Activated effector memory CD4-positive, alpha-beta T cell treated with Interleukin-2 at 50 U/mL for 16 hours (primary cell): ENCODE measurements at regions not wholly inside any gene's neighbourhood (a gene's known extent, or its start where the extent isn't known, plus 50 kb on each side); places are given as distances from the start of the nearest gene placed in this dataset.

ENCODE experiments used
- DNase-seq: peaks from one replicate; pipeline ENCODE4 v3.0.0-alpha.2; 2020

DNA sequence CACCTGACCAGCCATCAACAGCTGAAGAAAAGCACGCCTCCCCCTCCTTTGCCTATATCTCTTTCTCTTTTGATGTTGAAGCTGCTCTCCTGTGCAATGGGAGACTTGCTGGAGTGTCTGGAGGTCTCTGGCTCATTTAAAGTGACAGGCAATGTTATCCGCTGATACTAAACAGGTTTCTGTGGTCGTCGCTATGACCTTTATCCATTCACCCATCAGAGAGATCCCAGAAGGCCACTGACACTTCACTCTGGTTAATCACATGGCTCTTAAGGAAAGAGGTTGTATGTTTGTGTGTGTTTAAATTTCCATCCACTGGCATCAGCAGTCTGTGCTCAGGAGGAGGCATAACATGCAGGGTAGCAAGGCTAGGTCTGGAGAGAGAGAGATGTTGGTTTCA, 277.3 kb downstream of the MTX2 start:
- DNase-seq = no peak

DNA sequence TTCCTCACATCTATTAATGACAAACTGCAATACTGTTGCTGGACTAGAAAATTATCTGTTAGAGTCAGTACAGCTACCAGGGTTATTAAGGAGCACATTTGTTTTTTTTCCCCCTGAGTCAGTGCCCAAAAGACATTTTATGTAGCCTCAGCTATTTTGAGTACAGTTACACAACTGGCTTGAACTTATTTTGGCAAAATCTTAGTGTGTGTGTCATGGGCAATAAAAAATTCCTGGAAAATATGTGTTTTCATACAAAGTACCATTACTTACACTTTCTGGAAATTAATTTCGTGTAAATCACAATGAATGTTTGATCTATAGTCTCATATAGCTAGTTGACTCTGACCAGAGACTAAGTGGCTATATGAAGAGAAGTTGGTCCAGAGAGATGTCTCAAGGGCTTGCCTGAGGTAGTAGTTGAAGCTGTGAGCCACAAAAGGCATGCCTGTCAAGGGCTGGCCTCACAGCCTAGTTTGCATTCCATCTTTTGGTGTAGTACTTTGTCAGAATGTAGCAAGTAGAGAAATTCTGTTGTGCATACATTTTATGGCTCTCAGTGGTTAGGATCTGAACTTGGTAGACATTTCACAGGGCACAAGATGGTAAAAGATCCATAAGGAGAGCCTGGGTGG, 283.4 kb downstream of the MTX2 start:
- no peak for DNase-seq

GRCh38 chr2:176553685-176554100, 284.5 kb downstream of the MTX2 start:
- DNase-seq = no peak

GRCh38 chr2:176554101-176555048, 285.1 kb downstream of the MTX2 start:
- DNase-seq = no peak

DNA sequence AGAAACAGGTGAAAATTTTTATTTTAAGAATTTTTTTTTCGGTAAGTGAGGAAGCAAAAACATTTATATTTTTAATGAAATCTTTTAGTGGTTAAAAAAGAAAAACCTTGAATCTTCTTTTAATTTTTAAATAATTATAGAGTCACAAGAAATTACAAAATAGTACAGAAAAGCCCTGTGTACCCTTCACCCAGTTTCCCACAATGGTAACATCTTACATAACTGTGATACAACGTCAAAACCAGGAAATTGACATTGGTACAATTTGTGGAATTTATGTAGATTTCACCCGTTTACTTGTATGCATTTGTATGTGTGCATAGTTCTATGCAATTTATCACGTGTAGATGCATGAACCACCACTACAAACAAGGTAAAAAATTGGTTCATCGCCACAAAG, 285.9 kb downstream of the MTX2 start:
- no peak for DNase-seq

DNA sequence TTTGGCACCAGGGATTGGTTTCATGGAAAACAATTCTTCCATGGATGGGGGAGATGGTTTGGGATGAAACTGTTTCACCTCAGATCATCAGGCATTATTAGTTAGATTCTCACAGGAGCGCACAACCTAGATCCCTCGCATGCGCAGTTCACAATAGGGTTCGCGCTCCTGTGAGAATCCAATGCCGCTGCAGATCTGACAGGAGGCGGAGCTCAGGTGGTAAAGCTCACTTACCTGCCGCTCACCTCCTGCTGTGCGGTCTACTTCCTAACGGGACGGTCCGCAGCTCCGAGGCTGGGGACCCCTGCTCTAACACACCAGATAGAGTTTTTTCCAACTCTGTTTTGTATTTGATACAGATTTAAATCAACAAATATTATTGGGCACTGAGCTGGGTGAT, 286.5 kb downstream of the MTX2 start:
- no peak for DNase-seq

DNA sequence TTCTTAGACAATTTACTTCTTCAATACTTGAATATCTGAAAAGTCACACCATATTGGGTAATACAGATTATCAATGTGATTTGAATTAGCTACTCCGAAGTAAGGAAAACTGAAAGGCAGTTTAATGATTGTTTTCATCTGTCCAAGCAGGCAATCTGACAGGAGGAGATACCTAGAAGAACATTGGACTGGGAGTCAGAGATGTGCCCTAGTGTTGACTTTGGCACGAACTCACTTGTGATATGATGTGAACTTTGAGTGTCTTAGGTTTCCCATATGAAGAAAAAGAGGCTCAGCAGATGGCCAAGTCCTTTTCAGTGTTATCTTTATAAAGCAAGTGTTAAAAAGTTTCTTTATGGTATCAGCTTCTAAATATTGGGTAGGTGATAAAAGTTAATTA, 287.1 kb downstream of the MTX2 start:
- DNase-seq = no peak

- no peak for DNase-seq
Measured at GRCh38 chr2:176557821-176558220, 288.6 kb downstream of the MTX2 start.

DNA sequence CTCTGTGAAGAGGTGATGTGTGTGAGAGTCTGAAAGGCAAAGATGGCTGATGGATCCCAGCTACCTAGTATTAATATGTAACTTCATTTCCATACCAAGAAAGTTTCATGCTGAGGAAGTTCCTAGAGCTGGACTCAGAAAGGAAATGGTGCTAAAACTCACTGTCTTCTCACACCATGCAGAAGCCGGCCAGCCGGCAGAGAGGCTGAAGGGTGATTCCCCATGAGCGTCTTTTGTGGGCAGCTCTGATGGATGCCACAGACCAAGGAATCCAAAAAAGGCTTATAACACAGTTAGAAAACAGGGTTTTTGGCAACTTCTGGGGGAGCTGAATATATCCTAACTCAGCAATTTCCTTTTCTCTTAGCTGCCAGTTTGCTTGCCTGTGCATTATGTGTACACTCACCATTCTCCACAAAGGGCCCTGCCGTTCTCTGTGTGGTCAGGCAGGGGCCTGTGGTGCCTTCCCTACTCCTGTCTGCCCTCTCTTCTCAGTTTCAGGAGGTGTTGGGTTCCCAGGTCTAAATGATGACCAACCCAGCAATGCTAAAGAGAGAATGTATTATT, 289.4 kb downstream of the MTX2 start:
- DNase-seq = no peak

DNA sequence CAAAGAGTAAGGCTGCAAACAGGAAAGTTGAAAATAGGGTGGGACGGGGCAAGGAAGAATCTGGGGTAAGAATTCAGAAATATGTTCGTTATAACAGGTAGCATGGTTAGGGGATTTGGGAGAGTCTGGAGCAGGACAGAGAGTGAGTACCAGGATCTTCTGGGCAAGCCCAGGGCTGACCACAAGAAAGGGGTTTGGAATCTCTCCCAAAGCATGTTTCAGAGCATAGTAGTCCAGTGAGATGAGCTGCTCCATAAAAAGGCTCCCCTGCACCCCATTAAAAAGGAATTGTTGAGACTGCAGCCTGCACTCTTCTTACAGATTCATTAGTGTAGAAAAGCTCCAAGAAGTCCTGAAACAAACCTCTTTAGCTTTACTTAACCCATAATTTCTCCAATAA, 291.1 kb downstream of the MTX2 start:
- DNase-seq = no peak

DNA sequence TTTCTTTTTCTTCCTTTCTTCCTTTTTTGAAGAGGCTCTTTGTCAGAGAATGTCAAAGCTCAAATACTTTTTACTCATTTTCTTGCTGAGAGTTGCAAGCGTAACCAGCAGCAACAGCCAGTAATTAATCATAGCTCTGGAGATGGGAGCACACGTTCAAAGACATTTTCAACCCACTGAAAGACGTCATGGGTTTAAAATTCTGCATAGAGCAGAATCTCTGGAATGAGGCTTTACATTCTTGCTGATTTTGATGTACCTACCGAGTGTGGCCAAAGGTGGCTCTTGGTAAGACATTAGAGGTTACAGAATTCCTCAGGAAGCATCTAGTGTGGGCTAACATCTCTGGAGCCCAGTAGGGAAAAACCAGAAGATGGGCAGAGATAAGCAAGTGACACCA, 292.5 kb downstream of the MTX2 start:
- no peak for DNase-seq

- no peak for DNase-seq
Measured at GRCh38 chr2:176562359-176563078, 293.3 kb downstream of the MTX2 start.

- no peak for DNase-seq
Measured at GRCh38 chr2:176565641-176566323, 296.5 kb downstream of the MTX2 start.

- no peak for DNase-seq
Measured at GRCh38 chr2:176566496-176566895, 297.3 kb downstream of the MTX2 start.

DNA sequence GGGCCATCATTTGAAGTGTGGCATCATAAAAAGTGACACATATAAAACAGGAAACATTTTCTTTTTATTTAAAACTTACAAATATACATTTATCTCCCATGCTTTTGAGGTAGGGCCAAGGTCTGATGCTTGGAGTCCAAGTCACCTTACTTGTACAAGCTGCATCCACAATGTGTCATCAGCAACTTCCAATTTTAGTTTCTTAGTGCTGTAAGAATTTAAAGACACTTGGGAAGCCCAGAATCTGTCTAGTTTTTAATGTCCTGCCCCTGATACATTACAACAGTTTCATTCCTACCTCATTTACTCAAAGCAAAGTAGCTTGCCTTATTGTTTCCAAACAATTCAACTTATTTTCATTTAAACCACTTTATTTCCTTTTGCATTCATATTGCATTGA, 297.7 kb downstream of the MTX2 start:
- no peak for DNase-seq

DNA sequence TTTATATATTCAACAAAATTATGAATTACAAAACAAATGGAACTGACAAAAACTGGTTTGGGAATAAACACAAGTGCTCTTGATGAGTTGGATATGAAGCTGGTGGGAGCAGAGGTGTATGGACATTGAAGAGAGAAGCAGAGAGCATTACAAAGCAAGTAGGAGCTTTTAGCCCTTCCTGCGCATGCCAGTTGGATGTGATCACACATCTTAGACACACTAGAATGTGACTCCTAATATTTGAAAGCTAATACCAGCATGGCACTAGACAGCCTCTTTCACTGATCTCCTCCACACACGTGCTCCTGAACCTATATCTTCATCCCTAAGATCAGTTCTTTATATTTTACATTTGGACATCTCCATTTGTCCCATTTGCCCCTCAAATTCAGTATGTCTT, 298.1 kb downstream of the MTX2 start:
- DNase-seq = no peak

GRCh38 chr2:176569574-176569973, 300.3 kb downstream of the MTX2 start:
- no peak for DNase-seq

DNA sequence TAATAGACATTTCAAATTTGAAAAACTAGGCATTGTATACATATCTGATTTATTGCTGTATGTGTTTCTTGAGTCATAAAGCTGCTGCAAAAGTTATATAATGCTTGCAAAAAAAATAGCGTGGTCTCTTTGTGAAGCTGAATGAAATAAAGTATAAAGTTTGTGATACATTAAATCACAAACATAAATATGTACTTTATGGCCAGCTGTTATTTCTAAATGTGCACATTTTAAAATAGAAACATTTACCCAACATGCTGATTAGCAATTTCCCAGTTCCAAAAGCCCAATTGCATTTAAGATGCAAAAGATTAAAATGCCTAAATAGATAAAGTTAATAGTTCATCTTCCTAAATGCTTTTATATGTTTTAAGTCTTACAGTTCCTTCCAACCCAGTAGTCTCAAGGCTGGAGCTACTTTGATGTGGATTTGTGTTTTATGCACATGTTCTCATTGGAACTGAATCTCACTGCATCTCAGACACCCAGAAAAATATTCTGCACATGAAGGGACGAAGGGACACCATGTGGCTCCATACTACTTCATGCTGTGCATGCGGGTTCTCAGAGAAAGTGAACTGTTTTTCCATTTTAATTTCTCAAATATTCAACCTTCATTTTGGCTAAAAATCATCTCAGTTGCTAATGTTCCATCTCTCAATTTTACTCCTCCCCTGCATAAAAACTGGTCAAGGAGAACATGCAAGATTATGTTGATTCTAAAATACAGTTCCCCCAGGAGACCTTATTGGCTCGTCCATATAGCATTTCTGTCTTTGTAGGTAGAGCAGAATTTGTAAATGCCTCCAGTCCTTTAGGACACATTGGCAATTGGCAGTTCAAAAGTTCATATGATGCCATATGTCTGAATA, 304.6 kb downstream of the MTX2 start:
- DNase-seq = no peak

- DNase-seq = no peak
Measured at GRCh38 chr2:176574484-176575236, 305.4 kb downstream of the MTX2 start.

- DNase-seq = no peak
Measured at GRCh38 chr2:176575237-176575744, 306.0 kb downstream of the MTX2 start.

- DNase-seq = no peak
Measured at GRCh38 chr2:176577054-176577453, 307.8 kb downstream of the MTX2 start.
